ENCODE measurements at regions not wholly inside any gene's neighbourhood (a gene's known extent, or its start where the extent isn't known, plus 50 kb on each side); places are given as distances from the start of the nearest gene placed in this dataset.

- TF ChIP-seq CTCF (conservative IDR thresholded peaks at IDR 0.05) = no peak
- no peak overlapping the region for H3K27ac ChIP-seq
Observed at GRCh38 chr5:57598756-57599155, 116.1 kb upstream of the ACTBL2 start.

- no peak for TF ChIP-seq CTCF (conservative IDR thresholded peaks at IDR 0.05)
Observed at GRCh38 chr5:57598097-57598496, 115.5 kb upstream of the ACTBL2 start.

GRCh38 chr5:57595523-57595991 is 112.9 kb upstream of the ACTBL2 start:
- H3K27ac ChIP-seq = peak overlapping the region; percentile 33; the same call in 1 of the 2 replicates
- no peak for TF ChIP-seq CTCF (conservative IDR thresholded peaks at IDR 0.05)

More at GRCh38 chr5:57598097-57598496, 115.5 kb upstream of the ACTBL2 start:
- no peak overlapping the region for H3K27ac ChIP-seq

- TF ChIP-seq CTCF (conservative IDR thresholded peaks at IDR 0.05) = no peak
Observed at GRCh38 chr5:57594436-57594835, 111.8 kb upstream of the ACTBL2 start.

GRCh38 chr5:57592236-57592635 is 109.6 kb upstream of the ACTBL2 start:
- H3K27ac ChIP-seq = no peak overlapping the region
- TF ChIP-seq CTCF (conservative IDR thresholded peaks at IDR 0.05) = no peak

More at GRCh38 chr5:57594436-57594835, 111.8 kb upstream of the ACTBL2 start:
- no peak overlapping the region; the same call in 1 of the 2 replicates for H3K27ac ChIP-seq

- TF ChIP-seq CTCF (conservative IDR thresholded peaks at IDR 0.05) = no peak
- no peak overlapping the region for H3K27ac ChIP-seq
Observed at GRCh38 chr5:57586649-57587048, 104.0 kb upstream of the ACTBL2 start.

- TF ChIP-seq CTCF (conservative IDR thresholded peaks at IDR 0.05) = no peak
- H3K27ac ChIP-seq = no peak overlapping the region
Observed at GRCh38 chr5:57582578-57583070, 100.0 kb upstream of the ACTBL2 start.
